PC-9 (cell line): ENCODE measurements at regions not wholly inside any gene's neighbourhood (a gene's known extent, or its start where the extent isn't known, plus 50 kb on each side); places are given as distances from the start of the nearest gene placed in this dataset.

ENCODE experiments used
- CTCF ChIP-seq: fragments of 200-600 bp; sonication (generic); conservative IDR thresholded peaks from 2 replicates; pipeline ENCODE4 v1.6.1; 2017; ENCODE audit warnings: mixed run types, antibody characterized with exemption, mild to moderate bottlenecking, moderate library complexity
- EZH2 ChIP-seq: fragments of 200-600 bp; sonication (generic); IDR thresholded peaks from 2 replicates; pipeline ENCODE4 v1.8.0; 2017; ENCODE audit warnings: antibody characterized with exemption, low read depth

- no peak for TF ChIP-seq CTCF
- no peak for TF ChIP-seq EZH2
Measured at GRCh38 chr1:83500531-83500930, 498.4 kb downstream of the TTLL7 start.
